IMR-90 (cell line): ENCODE measurements at regions not wholly inside any gene's neighbourhood (a gene's known extent, or its start where the extent isn't known, plus 50 kb on each side); places are given as distances from the start of the nearest gene placed in this dataset.

Experiments used
- BHLHE40 ChIP-seq: fragments of 150-350 bp; IDR thresholded peaks from 2 replicates; pipeline ENCODE4 v1.6.1; 2016; ENCODE audit warnings: mild to moderate bottlenecking, low read depth, low read length
- CEBPB ChIP-seq: IDR thresholded peaks from 2 replicates; pipeline ENCODE4 v1.6.1; 2012; ENCODE audit warnings: low read depth, low read length, improper control_type of control experiment
- CHD1 ChIP-seq: IDR thresholded peaks from 2 replicates; pipeline ENCODE4 v1.6.1; 2012; ENCODE audit warnings: low read depth, low read length, improper control_type of control experiment
- FOS ChIP-seq: fragments of 150-350 bp; IDR thresholded peaks from 2 replicates; pipeline ENCODE4 v1.6.1; 2016; ENCODE audit warnings: low read depth, low read length
- MAFK ChIP-seq: IDR thresholded peaks from 2 replicates; pipeline ENCODE4 v1.6.1; 2012; ENCODE audit warnings: low read depth, low read length, improper control_type of control experiment
- MAZ ChIP-seq: IDR thresholded peaks from 2 replicates; pipeline ENCODE4 v1.6.1; 2012; ENCODE audit warnings: low read depth, mild to moderate bottlenecking, low read length, improper control_type of control experiment, moderate library complexity, borderline replicate concordance
- POLR2A ChIP-seq: IDR thresholded peaks from 2 replicates; pipeline ENCODE4 v1.6.1; 2012; ENCODE audit warnings: mild to moderate bottlenecking, low read depth, low read length
- RAD21 ChIP-seq: IDR thresholded peaks from 2 replicates; pipeline ENCODE4 v1.6.1; 2012; ENCODE audit warnings: low read length, improper control_type of control experiment
- RCOR1 ChIP-seq: IDR thresholded peaks from 2 replicates; pipeline ENCODE4 v1.6.1; 2012; ENCODE audit warnings: mild to moderate bottlenecking, low read length, improper control_type of control experiment; ENCODE audit not compliant: insufficient replicate concordance
- RFX5 ChIP-seq: IDR thresholded peaks from 2 replicates; pipeline ENCODE4 v1.8.0; 2012; ENCODE audit warnings: low read depth, mild to moderate bottlenecking, low read length, moderate library complexity
- SMC3 ChIP-seq: fragments of 150-350 bp; IDR thresholded peaks from 2 replicates; pipeline ENCODE4 v1.6.1; 2016; ENCODE audit warnings: low read depth, mild to moderate bottlenecking, antibody characterized with exemption, low read length, moderate library complexity
- TF ChIP-seq, protein P1 (sequence below): conservative IDR thresholded peaks from 2 replicates; pipeline ENCODE4 v1.5.1; 2012; ENCODE audit warnings: mild to moderate bottlenecking, low read depth, low read length, improper control_type of control experiment
- TF ChIP-seq, protein P2 (sequence below): fragments of 150-350 bp; IDR thresholded peaks from 2 replicates; pipeline ENCODE4 v1.6.1; 2016; ENCODE audit warnings: low read depth, mild to moderate bottlenecking, low read length, moderate library complexity, borderline replicate concordance

DNA sequence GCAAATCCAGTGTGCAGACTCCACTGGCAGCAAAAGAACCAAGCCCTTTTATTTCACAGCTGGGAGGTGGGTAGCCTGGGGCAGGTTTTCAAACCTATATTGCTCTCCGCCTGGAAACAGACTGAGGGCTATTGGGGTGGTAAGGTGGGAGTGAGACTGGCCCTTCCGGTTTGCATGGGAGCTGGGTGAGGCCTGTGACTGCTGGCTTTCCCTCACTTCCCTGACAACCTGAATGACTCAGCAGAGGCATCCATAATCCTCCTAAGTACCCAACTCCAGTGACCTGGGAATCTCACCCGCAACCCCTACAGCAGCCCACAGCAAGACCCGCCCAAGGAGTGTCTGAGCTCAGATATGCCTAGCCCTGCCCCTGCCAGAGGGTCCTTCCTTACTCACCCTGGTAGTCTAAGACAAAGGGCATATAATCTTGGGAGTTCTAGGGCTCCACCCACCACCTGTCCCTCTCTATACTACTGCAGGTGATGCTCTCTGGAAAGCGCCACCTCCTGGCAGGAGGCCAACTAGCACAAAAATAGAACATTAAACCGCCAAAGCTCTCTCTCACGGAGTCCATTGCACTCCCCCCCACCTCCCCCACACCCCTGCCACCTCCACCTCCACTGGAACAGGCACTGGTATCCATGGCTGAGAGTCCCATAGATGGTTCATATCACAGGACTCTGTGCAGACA lies 602.0 kb upstream of the C16orf82 start:
- TF ChIP-seq SMC3 (no peak), RCOR1 (no peak), POLR2A (no peak), MAFK (no peak), CEBPB (no peak), FOS (no peak), RAD21 (no peak), BHLHE40 (no peak), MAZ (no peak), CHD1 (no peak), RFX5 (no peak)
- TF ChIP-seq, protein P1, sequence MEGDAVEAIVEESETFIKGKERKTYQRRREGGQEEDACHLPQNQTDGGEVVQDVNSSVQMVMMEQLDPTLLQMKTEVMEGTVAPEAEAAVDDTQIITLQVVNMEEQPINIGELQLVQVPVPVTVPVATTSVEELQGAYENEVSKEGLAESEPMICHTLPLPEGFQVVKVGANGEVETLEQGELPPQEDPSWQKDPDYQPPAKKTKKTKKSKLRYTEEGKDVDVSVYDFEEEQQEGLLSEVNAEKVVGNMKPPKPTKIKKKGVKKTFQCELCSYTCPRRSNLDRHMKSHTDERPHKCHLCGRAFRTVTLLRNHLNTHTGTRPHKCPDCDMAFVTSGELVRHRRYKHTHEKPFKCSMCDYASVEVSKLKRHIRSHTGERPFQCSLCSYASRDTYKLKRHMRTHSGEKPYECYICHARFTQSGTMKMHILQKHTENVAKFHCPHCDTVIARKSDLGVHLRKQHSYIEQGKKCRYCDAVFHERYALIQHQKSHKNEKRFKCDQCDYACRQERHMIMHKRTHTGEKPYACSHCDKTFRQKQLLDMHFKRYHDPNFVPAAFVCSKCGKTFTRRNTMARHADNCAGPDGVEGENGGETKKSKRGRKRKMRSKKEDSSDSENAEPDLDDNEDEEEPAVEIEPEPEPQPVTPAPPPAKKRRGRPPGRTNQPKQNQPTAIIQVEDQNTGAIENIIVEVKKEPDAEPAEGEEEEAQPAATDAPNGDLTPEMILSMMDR: no peak
- TF ChIP-seq, protein P2, sequence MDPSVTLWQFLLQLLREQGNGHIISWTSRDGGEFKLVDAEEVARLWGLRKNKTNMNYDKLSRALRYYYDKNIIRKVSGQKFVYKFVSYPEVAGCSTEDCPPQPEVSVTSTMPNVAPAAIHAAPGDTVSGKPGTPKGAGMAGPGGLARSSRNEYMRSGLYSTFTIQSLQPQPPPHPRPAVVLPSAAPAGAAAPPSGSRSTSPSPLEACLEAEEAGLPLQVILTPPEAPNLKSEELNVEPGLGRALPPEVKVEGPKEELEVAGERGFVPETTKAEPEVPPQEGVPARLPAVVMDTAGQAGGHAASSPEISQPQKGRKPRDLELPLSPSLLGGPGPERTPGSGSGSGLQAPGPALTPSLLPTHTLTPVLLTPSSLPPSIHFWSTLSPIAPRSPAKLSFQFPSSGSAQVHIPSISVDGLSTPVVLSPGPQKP: no peak
